ENCODE measurements at regions not wholly inside any gene's neighbourhood (a gene's known extent, or its start where the extent isn't known, plus 50 kb on each side); places are given as distances from the start of the nearest gene placed in this dataset.

DNA sequence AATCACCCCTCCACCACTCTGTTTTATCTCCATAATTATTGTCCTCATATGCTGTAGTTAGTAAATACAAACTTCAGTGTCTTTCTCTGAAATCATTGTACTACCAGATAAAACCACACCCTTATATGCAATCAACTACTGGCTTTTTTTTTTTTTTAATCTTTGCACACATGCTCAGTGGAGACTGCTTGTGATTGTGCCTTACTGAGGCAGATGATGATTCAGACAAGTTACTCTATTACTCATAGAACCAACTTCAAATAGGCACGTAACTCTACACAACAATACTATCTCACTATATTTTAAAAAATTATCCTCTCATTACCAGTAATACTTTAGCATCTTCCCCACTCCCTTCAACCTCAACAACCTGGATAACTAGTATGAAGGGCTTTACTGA, 1278.4 kb upstream of the PIK3C3 start:
- DNase-seq (ENCODE audit: low read depth in 1 of 2, low spot score in 2 of 2): no peak
- Histone ChIP-seq H3K4me3 (no peak overlapping the region), H3K4me1 (replicated peaks) (no peaks in the 10 kb centered on the region), H3K36me3 (no peaks in the 10 kb centered on the region), H3K27ac (no peak overlapping the region), H3K9me3 (replicated peaks) (no peaks in the 10 kb centered on the region), H3K27me3 (replicated peaks) (no peaks in the 10 kb centered on the region)

DNA sequence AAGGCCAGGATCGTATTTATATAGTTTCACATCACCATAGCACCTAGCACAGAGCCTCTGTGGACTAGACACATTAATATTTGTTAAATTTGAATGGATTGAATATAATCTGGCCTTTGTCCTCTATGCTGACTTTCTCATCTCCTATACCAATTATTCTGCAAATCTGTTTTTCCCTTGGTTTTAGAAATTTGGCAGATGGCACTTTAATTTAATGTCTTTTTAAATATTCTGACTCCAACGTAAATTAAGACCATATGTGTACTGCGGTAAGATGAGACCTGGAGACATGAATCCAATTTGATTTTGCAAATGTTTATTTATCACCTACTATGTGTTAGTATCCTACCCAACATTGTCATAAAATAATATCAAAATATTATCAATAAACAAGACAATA, 1281.9 kb upstream of the PIK3C3 start:
- Histone ChIP-seq H3K4me3 (no peak overlapping the region), H3K9me3 (replicated peaks) (no peaks in the 10 kb centered on the region), H3K27ac (no peak overlapping the region), H3K27me3 (replicated peaks) (no peaks in the 10 kb centered on the region), H3K36me3 (no peaks in the 10 kb centered on the region), H3K4me1 (replicated peaks) (no peaks in the 10 kb centered on the region)
- DNase-seq (ENCODE audit: low read depth in 1 of 2, low spot score in 2 of 2): no peak

GRCh38 chr18:40672590-40672989, 1282.4 kb upstream of the PIK3C3 start:
- Histone ChIP-seq H3K9me3 (replicated peaks) (no peaks in the 10 kb centered on the region), H3K4me3 (no peak overlapping the region), H3K27me3 (replicated peaks) (no peaks in the 10 kb centered on the region), H3K4me1 (replicated peaks) (no peaks in the 10 kb centered on the region), H3K36me3 (no peaks in the 10 kb centered on the region), H3K27ac (no peak overlapping the region)
- DNase-seq (ENCODE audit: low read depth in 1 of 2, low spot score in 2 of 2): no peak

- no peak overlapping the region for H3K4me3 ChIP-seq
- H3K36me3 ChIP-seq: no peaks in the 10 kb centered on the region
- no peaks in the 10 kb centered on the region for H3K9me3 ChIP-seq (replicated peaks)
- no peaks in the 10 kb centered on the region for H3K27me3 ChIP-seq (replicated peaks)
- no peaks in the 10 kb centered on the region for H3K4me1 ChIP-seq (replicated peaks)
- no peak overlapping the region for H3K27ac ChIP-seq
- DNase-seq (ENCODE audit: low read depth in 1 of 2, low spot score in 2 of 2): no peak
Observed at GRCh38 chr18:40670668-40671375, 1284.2 kb upstream of the PIK3C3 start.

DNA sequence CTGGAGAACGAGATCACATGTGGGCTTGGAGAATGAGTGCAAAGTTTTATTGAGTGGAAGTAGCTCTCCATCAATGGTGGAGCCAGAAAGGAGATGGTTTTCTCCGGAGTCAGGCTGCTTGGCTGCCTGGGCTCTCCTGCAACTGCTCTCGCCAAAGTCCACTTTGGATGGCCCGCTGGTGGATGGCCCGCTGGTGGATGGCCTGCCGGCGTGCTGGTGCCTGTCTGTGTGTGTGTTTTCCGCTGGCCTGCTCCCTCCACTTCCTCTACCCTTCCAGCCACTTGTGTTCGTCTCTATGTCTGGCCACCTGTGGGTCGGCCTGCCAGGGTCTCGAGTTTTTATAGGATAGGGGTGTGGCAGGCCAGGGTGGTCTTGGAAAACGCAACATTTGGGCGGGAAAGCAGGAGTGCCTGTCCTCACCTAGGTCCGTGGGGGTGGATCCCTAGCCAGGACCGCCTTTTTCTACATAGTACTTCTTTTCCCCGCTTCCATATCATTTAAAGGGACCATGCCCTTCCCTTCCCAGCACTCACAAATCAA, 1292.1 kb upstream of the PIK3C3 start:
- Histone ChIP-seq H3K27ac (no peak overlapping the region), H3K36me3 (no peaks in the 10 kb centered on the region), H3K4me1 (replicated peaks) (no peaks in the 10 kb centered on the region), H3K27me3 (replicated peaks) (no peaks in the 10 kb centered on the region), H3K4me3 (no peak overlapping the region), H3K9me3 (replicated peaks) (no peaks in the 10 kb centered on the region; the same call in 1 of the 2 replicates)
- DNase-seq (ENCODE audit: low read depth in 1 of 2, low spot score in 2 of 2): no peak

DNA sequence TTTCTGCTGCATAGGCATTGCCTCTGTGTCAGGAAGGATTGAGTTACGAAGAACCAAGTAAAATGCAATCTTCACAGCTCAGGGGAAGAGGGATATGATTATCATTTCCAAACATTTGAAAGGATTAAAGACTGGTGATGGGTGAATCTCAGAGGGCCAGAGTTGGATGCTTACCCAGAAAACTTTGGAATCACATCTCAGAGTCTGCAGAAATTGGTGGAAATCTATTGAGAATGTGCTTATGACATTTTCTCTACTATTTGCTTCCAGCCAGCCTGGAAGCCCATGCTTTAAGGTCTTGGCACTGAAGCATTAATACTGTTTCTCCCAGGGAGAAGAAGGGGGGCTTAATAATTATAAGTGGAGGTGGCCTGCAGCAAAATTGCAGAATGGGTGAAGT, 1301.4 kb upstream of the PIK3C3 start:
- Histone ChIP-seq H3K27me3 (replicated peaks) (no peaks in the 10 kb centered on the region; the same call in 1 of the 2 replicates), H3K36me3 (no peaks in the 10 kb centered on the region; the same call in 1 of the 2 replicates), H3K4me3 (no peak overlapping the region), H3K9me3 (replicated peaks) (no peaks in the 10 kb centered on the region), H3K27ac (no peak overlapping the region), H3K4me1 (replicated peaks) (no peaks in the 10 kb centered on the region)
- DNase-seq (ENCODE audit: low read depth in 1 of 2, low spot score in 2 of 2): no peak

DNA sequence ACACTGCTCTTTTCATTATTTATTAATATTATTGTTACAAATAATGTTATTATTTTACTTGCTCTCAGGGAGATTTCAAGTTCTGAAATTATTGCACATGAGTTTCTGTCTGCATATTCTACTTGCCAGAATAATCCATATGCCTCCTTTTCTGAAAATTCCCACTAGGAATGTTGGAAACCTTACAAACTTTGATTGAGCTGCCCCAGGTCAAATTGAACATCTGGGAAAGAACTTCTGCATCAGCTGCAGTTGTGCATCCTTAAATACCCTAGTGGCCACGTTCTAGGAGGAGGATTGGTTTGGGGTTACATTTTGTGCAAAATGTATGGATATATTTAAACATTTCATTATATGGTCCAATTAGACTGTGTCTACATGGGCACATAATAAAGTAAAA, 1302.7 kb upstream of the PIK3C3 start:
- no peak for DNase-seq (ENCODE audit: low read depth in 1 of 2, low spot score in 2 of 2)
- H3K4me1 ChIP-seq (replicated peaks): no peaks in the 10 kb centered on the region
- no peaks in the 10 kb centered on the region; the same call in 1 of the 2 replicates for H3K36me3 ChIP-seq
- no peak overlapping the region for H3K4me3 ChIP-seq
- no peaks in the 10 kb centered on the region; the same call in 1 of the 2 replicates for H3K27me3 ChIP-seq (replicated peaks)
- no peak overlapping the region for H3K27ac ChIP-seq
- no peaks in the 10 kb centered on the region for H3K9me3 ChIP-seq (replicated peaks)

DNA sequence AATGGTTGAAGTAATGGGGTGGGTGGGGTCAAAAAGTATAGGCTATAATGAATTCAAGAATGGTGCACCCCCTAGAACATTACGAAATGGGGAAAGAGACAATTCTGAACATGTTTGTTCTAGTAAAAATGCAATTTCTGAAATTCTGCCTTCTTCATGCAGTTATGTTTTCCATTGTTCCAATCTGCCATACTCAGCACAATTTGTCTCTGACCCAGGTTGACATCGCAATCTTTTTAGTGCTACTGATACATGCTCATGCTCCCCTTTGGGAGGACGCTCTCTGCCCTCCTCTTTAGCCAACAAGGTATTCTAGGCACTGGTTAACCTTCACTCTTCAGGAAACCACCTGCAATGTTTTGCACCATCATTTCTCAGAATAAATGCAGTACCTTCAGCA, 1303.9 kb upstream of the PIK3C3 start:
- no peaks in the 10 kb centered on the region for H3K4me1 ChIP-seq (replicated peaks)
- no peak for DNase-seq (ENCODE audit: low read depth in 1 of 2, low spot score in 2 of 2)
- no peaks in the 10 kb centered on the region for H3K9me3 ChIP-seq (replicated peaks)
- no peaks in the 10 kb centered on the region; the same call in 1 of the 2 replicates for H3K27me3 ChIP-seq (replicated peaks)
- H3K36me3 ChIP-seq: no peaks in the 10 kb centered on the region
- H3K4me3 ChIP-seq: no peak overlapping the region
- H3K27ac ChIP-seq: no peak overlapping the region

- H3K36me3 ChIP-seq: no peaks in the 10 kb centered on the region
- H3K9me3 ChIP-seq (replicated peaks): no peaks in the 10 kb centered on the region; the same call in 1 of the 2 replicates
- no peak overlapping the region for H3K4me3 ChIP-seq
- H3K27me3 ChIP-seq (replicated peaks): no peaks in the 10 kb centered on the region
- DNase-seq (ENCODE audit: low read depth in 1 of 2, low spot score in 2 of 2): no peak
- H3K4me1 ChIP-seq (replicated peaks): no peaks in the 10 kb centered on the region
- no peak overlapping the region for H3K27ac ChIP-seq
Observed at GRCh38 chr18:40642692-40643229, 1312.3 kb upstream of the PIK3C3 start.

GRCh38 chr18:40631319-40631718, 1323.7 kb upstream of the PIK3C3 start:
- Histone ChIP-seq H3K27me3 (replicated peaks) (no peaks in the 10 kb centered on the region), H3K36me3 (no peaks in the 10 kb centered on the region), H3K4me1 (replicated peaks) (no peaks in the 10 kb centered on the region), H3K4me3 (no peak overlapping the region), H3K9me3 (replicated peaks) (peaks cover 3% of the 10 kb centered on the region; the same call in 1 of the 2 replicates), H3K27ac (no peak overlapping the region)
- DNase-seq (ENCODE audit: low read depth in 1 of 2, low spot score in 2 of 2): no peak

DNA sequence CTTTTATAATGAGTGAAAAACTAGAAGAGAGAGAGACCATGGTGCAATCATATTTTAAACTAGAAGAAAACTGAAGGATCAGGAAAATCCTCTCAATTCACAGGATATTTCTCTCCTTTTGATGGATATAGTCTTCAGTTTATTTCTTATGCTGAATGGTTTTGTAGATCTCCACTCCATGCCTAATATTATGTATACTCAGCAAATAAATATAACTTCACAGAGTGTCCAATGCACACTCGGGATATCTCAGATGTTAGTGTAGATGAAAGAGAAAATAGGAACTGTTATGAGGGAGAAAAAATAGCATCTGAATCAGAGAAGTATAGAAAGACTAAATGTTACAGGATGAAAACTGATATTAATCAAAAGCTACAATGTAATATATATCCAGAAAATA, 1324.5 kb upstream of the PIK3C3 start:
- no peak overlapping the region for H3K4me3 ChIP-seq
- H3K4me1 ChIP-seq (replicated peaks): no peaks in the 10 kb centered on the region
- H3K27ac ChIP-seq: no peak overlapping the region
- H3K27me3 ChIP-seq (replicated peaks): no peaks in the 10 kb centered on the region
- H3K9me3 ChIP-seq (replicated peaks): peaks cover 3% of the 10 kb centered on the region; the same call in 1 of the 2 replicates
- DNase-seq (ENCODE audit: low read depth in 1 of 2, low spot score in 2 of 2): no peak
- H3K36me3 ChIP-seq: no peaks in the 10 kb centered on the region

DNA sequence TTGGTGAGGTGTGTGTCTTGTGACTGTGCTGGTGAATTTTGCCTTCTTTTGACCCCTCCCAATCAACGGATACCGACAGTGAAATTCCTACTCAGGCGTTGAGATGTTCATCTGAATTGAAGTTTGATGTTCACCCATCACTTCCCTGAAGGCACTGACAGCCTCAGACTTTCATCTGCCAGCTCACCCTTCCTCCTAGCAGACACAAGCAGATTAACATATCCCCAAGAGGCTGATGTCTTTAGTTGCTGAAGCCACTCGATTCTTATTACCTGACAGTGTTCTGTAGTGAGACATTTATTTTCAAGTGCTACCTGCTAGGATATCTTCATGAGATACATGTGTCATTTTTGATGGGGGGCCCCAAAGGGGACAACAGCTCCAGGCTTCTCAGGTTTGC, 1330.1 kb upstream of the PIK3C3 start:
- DNase-seq (ENCODE audit: low read depth in 1 of 2, low spot score in 2 of 2): no peak
- Histone ChIP-seq H3K27ac (no peak overlapping the region), H3K4me1 (replicated peaks) (no peaks in the 10 kb centered on the region), H3K27me3 (replicated peaks) (no peaks in the 10 kb centered on the region), H3K4me3 (no peak overlapping the region), H3K36me3 (no peaks in the 10 kb centered on the region), H3K9me3 (replicated peaks) (no peaks in the 10 kb centered on the region)

DNA sequence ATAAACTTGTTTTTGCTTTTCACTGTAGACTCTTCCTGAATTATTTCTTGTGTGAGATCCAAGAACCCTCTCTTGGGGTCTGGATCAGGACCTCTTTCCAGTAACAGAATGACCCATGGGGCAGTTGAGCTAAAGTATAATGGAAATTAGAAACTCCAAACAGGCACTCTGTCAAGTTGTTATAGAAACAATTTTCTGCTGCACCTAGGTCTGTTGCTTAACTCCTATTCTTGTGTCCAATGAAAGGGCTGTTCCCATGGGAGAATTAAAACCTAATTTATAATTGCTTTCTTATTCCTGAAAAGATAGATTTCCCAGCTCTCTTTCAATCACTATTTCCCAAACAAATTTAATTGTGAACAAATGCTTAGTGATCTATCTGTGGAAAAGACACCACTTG, 1341.3 kb upstream of the PIK3C3 start:
- DNase-seq (ENCODE audit: low read depth in 1 of 2, low spot score in 2 of 2): no peak
- Histone ChIP-seq H3K9me3 (replicated peaks) (no peaks in the 10 kb centered on the region), H3K4me1 (replicated peaks) (no peaks in the 10 kb centered on the region), H3K4me3 (no peak overlapping the region), H3K27ac (no peak overlapping the region), H3K36me3 (no peaks in the 10 kb centered on the region), H3K27me3 (replicated peaks) (no peaks in the 10 kb centered on the region)

GRCh38 chr18:40612356-40612755, 1342.7 kb upstream of the PIK3C3 start:
- Histone ChIP-seq H3K4me3 (no peak overlapping the region), H3K27ac (no peak overlapping the region), H3K9me3 (replicated peaks) (no peaks in the 10 kb centered on the region), H3K36me3 (no peaks in the 10 kb centered on the region), H3K27me3 (replicated peaks) (no peaks in the 10 kb centered on the region), H3K4me1 (replicated peaks) (no peaks in the 10 kb centered on the region)
- no peak for DNase-seq (ENCODE audit: low read depth in 1 of 2, low spot score in 2 of 2)
